ENCODE measurements at regions not wholly inside any gene's neighbourhood (a gene's known extent, or its start where the extent isn't known, plus 50 kb on each side); places are given as distances from the start of the nearest gene placed in this dataset.

GRCh38 chr3:71858503-71859122 is 73.7 kb upstream of the PROK2 start:
- Histone ChIP-seq H3K9me3 (ENCODE audit: control insufficient read depth in 2 of 2, low read length in 2 of 2) (no peaks in the 10 kb centered on the region), H3K36me3 (ENCODE audit: control insufficient read depth, insufficient read depth, low read length) (no peaks in the 10 kb centered on the region), H3K27ac (ENCODE audit: insufficient read depth, low read length, poor library complexity, severe bottlenecking) (no peak overlapping the region), H3K4me1 (ENCODE audit: control insufficient read depth, insufficient read depth, low read length, poor library complexity, severe bottlenecking) (no peaks in the 10 kb centered on the region), H3K27me3 (ENCODE audit: control insufficient read depth, insufficient read depth, low read length) (peaks cover 13% of the 10 kb centered on the region), H3K4me3 (ENCODE audit: low read depth, low read length) (no peak overlapping the region)
- peaks cover 0 to 9% (median 1%) of the 10 kb centered on the region in 7 donors for H3K9me3 Mint-ChIP-seq
- no peak for ATAC-seq (ENCODE audit: low read depth in 2 of 2)
- H3K36me3 Mint-ChIP-seq = no peaks in the 10 kb centered on the region
- H3K4me3 Mint-ChIP-seq = no peak overlapping the region
- no peak for DNase-seq
- peaks cover 0 to 5% (median 2%) of the 10 kb centered on the region in 4 donors for H3K4me1 Mint-ChIP-seq
- no peak overlapping the region for H3K27ac Mint-ChIP-seq
- H3K27me3 Mint-ChIP-seq = peaks cover 44% of the 10 kb centered on the region

GRCh38 chr3:71857956-71858355 is 73.0 kb upstream of the PROK2 start:
- H3K4me3 Mint-ChIP-seq = no peak overlapping the region
- peaks cover 0 to 9% (median 1%) of the 10 kb centered on the region in 7 donors for H3K9me3 Mint-ChIP-seq
- Histone ChIP-seq H3K4me3 (ENCODE audit: low read depth, low read length) (no peak overlapping the region), H3K9me3 (ENCODE audit: control insufficient read depth in 2 of 2, low read length in 2 of 2) (no peaks in the 10 kb centered on the region), H3K27ac (ENCODE audit: insufficient read depth, low read length, poor library complexity, severe bottlenecking) (no peak overlapping the region), H3K4me1 (ENCODE audit: control insufficient read depth, insufficient read depth, low read length, poor library complexity, severe bottlenecking) (no peaks in the 10 kb centered on the region), H3K27me3 (ENCODE audit: control insufficient read depth, insufficient read depth, low read length) (peaks cover 13% of the 10 kb centered on the region), H3K36me3 (ENCODE audit: control insufficient read depth, insufficient read depth, low read length) (no peaks in the 10 kb centered on the region)
- DNase-seq = no peak
- H3K27me3 Mint-ChIP-seq = peaks cover 39% of the 10 kb centered on the region
- H3K36me3 Mint-ChIP-seq = no peaks in the 10 kb centered on the region
- H3K27ac Mint-ChIP-seq = no peak overlapping the region
- ATAC-seq (ENCODE audit: low read depth in 2 of 2) = no peak
- H3K4me1 Mint-ChIP-seq = peaks cover 0 to 5% (median 2%) of the 10 kb centered on the region in 4 donors

- H3K4me3 ChIP-seq (ENCODE audit: low read depth, low read length) = no peak overlapping the region
- Mint-ChIP-seq H3K27ac (no peak overlapping the region), H3K36me3 (no peaks in the 10 kb centered on the region), H3K9me3 (no peaks in the 10 kb centered on the region), H3K4me1 (peaks cover 0 to 5% (median 2%) of the 10 kb centered on the region in 4 donors), H3K4me3 (no peak overlapping the region), H3K27me3 (peaks cover 19% of the 10 kb centered on the region)
- no peaks in the 10 kb centered on the region for H3K4me1 ChIP-seq (ENCODE audit: control insufficient read depth, insufficient read depth, low read length, poor library complexity, severe bottlenecking)
- no peaks in the 10 kb centered on the region for H3K9me3 ChIP-seq (ENCODE audit: control insufficient read depth in 2 of 2, low read length in 2 of 2)
- DNase-seq (no peak), ATAC-seq (ENCODE audit: low read depth in 2 of 2) (no peak)
- peaks cover 2% of the 10 kb centered on the region for H3K27me3 ChIP-seq (ENCODE audit: control insufficient read depth, insufficient read depth, low read length)
- H3K36me3 ChIP-seq (ENCODE audit: control insufficient read depth, insufficient read depth, low read length) = no peaks in the 10 kb centered on the region
- H3K27ac ChIP-seq (ENCODE audit: insufficient read depth, low read length, poor library complexity, severe bottlenecking) = no peak overlapping the region
Measured at GRCh38 chr3:71854706-71855105, 69.8 kb upstream of the PROK2 start.

- H3K27me3 ChIP-seq (ENCODE audit: control insufficient read depth, insufficient read depth, low read length) = peaks cover 2% of the 10 kb centered on the region
- H3K36me3 ChIP-seq (ENCODE audit: control insufficient read depth, insufficient read depth, low read length) = no peaks in the 10 kb centered on the region
- no peaks in the 10 kb centered on the region for H3K4me1 ChIP-seq (ENCODE audit: control insufficient read depth, insufficient read depth, low read length, poor library complexity, severe bottlenecking)
- H3K27ac ChIP-seq (ENCODE audit: insufficient read depth, low read length, poor library complexity, severe bottlenecking) = no peak overlapping the region
- Mint-ChIP-seq H3K27me3 (peaks cover 19% of the 10 kb centered on the region), H3K4me3 (no peak overlapping the region), H3K4me1 (peaks cover 0 to 3% (median 1%) of the 10 kb centered on the region in 4 donors), H3K36me3 (no peaks in the 10 kb centered on the region), H3K9me3 (no peaks in the 10 kb centered on the region), H3K27ac (no peak overlapping the region)
- ATAC-seq (ENCODE audit: low read depth in 2 of 2) (no peak), DNase-seq (no peak)
- no peaks in the 10 kb centered on the region for H3K9me3 ChIP-seq (ENCODE audit: control insufficient read depth in 2 of 2, low read length in 2 of 2)
- H3K4me3 ChIP-seq (ENCODE audit: low read depth, low read length) = no peak overlapping the region
Measured at GRCh38 chr3:71854096-71854495, 69.1 kb upstream of the PROK2 start.

GRCh38 chr3:71851878-71852277 is 66.9 kb upstream of the PROK2 start:
- no peak overlapping the region for H3K27ac Mint-ChIP-seq

GRCh38 chr3:71850654-71851053 is 65.7 kb upstream of the PROK2 start:
- Mint-ChIP-seq H3K9me3 (no peaks in the 10 kb centered on the region), H3K27ac (no peak overlapping the region), H3K4me3 (no peak overlapping the region), H3K36me3 (no peaks in the 10 kb centered on the region), H3K4me1 (no peaks in the 10 kb centered on the region), H3K27me3 (peaks cover 43% of the 10 kb centered on the region)
- Histone ChIP-seq H3K4me1 (ENCODE audit: control insufficient read depth, insufficient read depth, low read length, poor library complexity, severe bottlenecking) (no peaks in the 10 kb centered on the region), H3K27ac (ENCODE audit: insufficient read depth, low read length, poor library complexity, severe bottlenecking) (no peak overlapping the region), H3K4me3 (ENCODE audit: low read depth, low read length) (no peak overlapping the region), H3K36me3 (ENCODE audit: control insufficient read depth, insufficient read depth, low read length) (no peaks in the 10 kb centered on the region), H3K27me3 (ENCODE audit: control insufficient read depth, insufficient read depth, low read length) (peaks cover 2% of the 10 kb centered on the region), H3K9me3 (ENCODE audit: control insufficient read depth in 2 of 2, low read length in 2 of 2) (no peaks in the 10 kb centered on the region)
- ATAC-seq (ENCODE audit: low read depth in 2 of 2) = no peak
- no peak for DNase-seq

More at GRCh38 chr3:71851878-71852277, 66.9 kb upstream of the PROK2 start:
- Histone ChIP-seq H3K4me3 (ENCODE audit: low read depth, low read length) (no peak overlapping the region), H3K27ac (ENCODE audit: insufficient read depth, low read length, poor library complexity, severe bottlenecking) (no peak overlapping the region), H3K4me1 (ENCODE audit: control insufficient read depth, insufficient read depth, low read length, poor library complexity, severe bottlenecking) (no peaks in the 10 kb centered on the region), H3K36me3 (ENCODE audit: control insufficient read depth, insufficient read depth, low read length) (no peaks in the 10 kb centered on the region), H3K9me3 (ENCODE audit: control insufficient read depth in 2 of 2, low read length in 2 of 2) (no peaks in the 10 kb centered on the region), H3K27me3 (ENCODE audit: control insufficient read depth, insufficient read depth, low read length) (peaks cover 2% of the 10 kb centered on the region)
- DNase-seq (no peak), ATAC-seq (ENCODE audit: low read depth in 2 of 2) (no peak)
- no peaks in the 10 kb centered on the region for H3K36me3 Mint-ChIP-seq
- H3K4me3 Mint-ChIP-seq = no peak overlapping the region
- H3K27me3 Mint-ChIP-seq = peaks cover 34% of the 10 kb centered on the region
- no peaks in the 10 kb centered on the region for H3K4me1 Mint-ChIP-seq
- H3K9me3 Mint-ChIP-seq = no peaks in the 10 kb centered on the region

GRCh38 chr3:71849681-71850080 is 64.7 kb upstream of the PROK2 start:
- Histone ChIP-seq H3K4me3 (ENCODE audit: low read depth, low read length) (no peak overlapping the region), H3K27me3 (ENCODE audit: control insufficient read depth, insufficient read depth, low read length) (peaks cover 2% of the 10 kb centered on the region), H3K27ac (ENCODE audit: insufficient read depth, low read length, poor library complexity, severe bottlenecking) (no peak overlapping the region), H3K9me3 (ENCODE audit: control insufficient read depth in 2 of 2, low read length in 2 of 2) (no peaks in the 10 kb centered on the region), H3K4me1 (ENCODE audit: control insufficient read depth, insufficient read depth, low read length, poor library complexity, severe bottlenecking) (no peaks in the 10 kb centered on the region), H3K36me3 (ENCODE audit: control insufficient read depth, insufficient read depth, low read length) (no peaks in the 10 kb centered on the region)
- Mint-ChIP-seq H3K4me1 (no peaks in the 10 kb centered on the region), H3K36me3 (no peaks in the 10 kb centered on the region), H3K27me3 (peaks cover 51% of the 10 kb centered on the region), H3K4me3 (no peak overlapping the region), H3K9me3 (no peaks in the 10 kb centered on the region), H3K27ac (no peak overlapping the region)
- ATAC-seq (ENCODE audit: low read depth in 2 of 2) (no peak), DNase-seq (no peak)

GRCh38 chr3:71847794-71848193 is 62.8 kb upstream of the PROK2 start:
- H3K4me3 ChIP-seq (ENCODE audit: low read depth, low read length) = no peak overlapping the region
- H3K27ac Mint-ChIP-seq = no peak overlapping the region
- peaks cover 2% of the 10 kb centered on the region for H3K27me3 ChIP-seq (ENCODE audit: control insufficient read depth, insufficient read depth, low read length)
- H3K4me1 ChIP-seq (ENCODE audit: control insufficient read depth, insufficient read depth, low read length, poor library complexity, severe bottlenecking) = no peaks in the 10 kb centered on the region
- peaks cover 58% of the 10 kb centered on the region for H3K27me3 Mint-ChIP-seq
- H3K9me3 Mint-ChIP-seq = peaks cover 0 to 1% (median 0%) of the 10 kb centered on the region in 7 donors
- no peaks in the 10 kb centered on the region for H3K36me3 Mint-ChIP-seq
- ATAC-seq (ENCODE audit: low read depth in 2 of 2) (no peak), DNase-seq (no peak)
- H3K9me3 ChIP-seq (ENCODE audit: control insufficient read depth in 2 of 2, low read length in 2 of 2) = no peaks in the 10 kb centered on the region
- peak overlapping the region in 1 of 4 donors; percentile 29 for H3K4me3 Mint-ChIP-seq
- H3K27ac ChIP-seq (ENCODE audit: insufficient read depth, low read length, poor library complexity, severe bottlenecking) = no peak overlapping the region
- no peaks in the 10 kb centered on the region for H3K36me3 ChIP-seq (ENCODE audit: control insufficient read depth, insufficient read depth, low read length)
- H3K4me1 Mint-ChIP-seq = no peaks in the 10 kb centered on the region
